Activated naive CD4-positive, alpha-beta T cell treated with anti-CD3 and anti-CD28 coated beads, Interleukin-2, amount 10 ng/mL, durations not matched to agents 7 days and 5 days (primary cell): ENCODE measurements at regions not wholly inside any gene's neighbourhood (a gene's known extent, or its start where the extent isn't known, plus 50 kb on each side); places are given as distances from the start of the nearest gene placed in this dataset.
"Not testable (repeated sequence)": the region's sequence is repeated elsewhere in the genome, so short reads cannot be mapped to it uniquely, and the experiment has no call there.

Experiments
- CTCF ChIA-PET: fragments of 350-600 bp; sonication (Branson Sonifier 250); formaldehyde crosslinking; loops from one replicate; lab custom pipeline; 2021; ENCODE audit warnings: antibody characterized with exemption; lab: Charles Lee
- DNase-seq: peaks from one replicate; pipeline ENCODE4 v3.0.0-alpha.2; 2020
- H3K27ac Mint-ChIP-seq: one replicate; pipeline ENCODE4 v1.8.0; 2021; ENCODE audit warnings: mild to moderate bottlenecking, moderate library complexity, mixed read lengths
- H3K27me3 Mint-ChIP-seq: one replicate; pipeline ENCODE4 v1.8.0; 2021; ENCODE audit warnings: mild to moderate bottlenecking, mixed read lengths
- H3K36me3 Mint-ChIP-seq: one replicate; pipeline ENCODE4 v1.8.0; 2021; ENCODE audit warnings: mixed read lengths
- H3K4me1 Mint-ChIP-seq: one replicate; pipeline ENCODE4 v1.8.0; 2021; ENCODE audit warnings: mixed read lengths
- H3K4me3 Mint-ChIP-seq: one replicate; pipeline ENCODE4 v1.8.0; 2021; ENCODE audit warnings: mild to moderate bottlenecking, moderate library complexity, mixed read lengths
- H3K9me3 Mint-ChIP-seq: one replicate; pipeline ENCODE4 v1.8.0; 2021; ENCODE audit warnings: mixed read lengths

DNA sequence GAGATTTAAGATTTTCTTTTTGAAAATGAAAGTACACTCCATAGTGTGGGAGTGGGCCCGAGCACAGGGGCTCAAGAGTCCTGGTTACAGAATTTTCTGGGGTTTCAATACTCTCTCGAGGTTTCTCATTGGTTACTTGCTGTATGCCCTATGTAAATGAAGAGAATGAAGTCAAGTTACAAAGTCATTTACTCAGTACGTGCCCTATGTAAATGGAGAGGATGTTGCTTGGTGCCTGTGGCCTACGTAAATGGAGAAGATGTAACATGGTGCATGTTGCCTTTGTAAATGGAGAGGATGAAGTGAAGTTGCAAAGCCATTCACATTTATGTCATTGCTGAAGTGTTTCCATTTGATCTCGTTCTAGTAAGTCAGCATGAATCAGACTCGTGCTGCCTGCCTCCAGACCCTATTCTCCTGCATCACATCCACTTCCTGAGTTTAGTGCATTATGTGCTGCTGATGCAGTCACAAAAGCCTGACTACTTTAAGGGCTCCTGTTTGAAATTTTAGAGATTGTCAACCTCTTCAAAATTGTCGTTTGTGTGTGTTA, 302.0 kb downstream of the ZBBX start:
- Mint-ChIP-seq H3K4me1 (no peaks in the 10 kb centered on the region), H3K27ac (no peak overlapping the region), H3K36me3 (no peaks in the 10 kb centered on the region), H3K4me3 (no peak overlapping the region), H3K9me3 (no peaks in the 10 kb centered on the region), H3K27me3 (no peaks in the 10 kb centered on the region)
- CTCF ChIA-PET: no interaction called here
- no peak for DNase-seq

DNA sequence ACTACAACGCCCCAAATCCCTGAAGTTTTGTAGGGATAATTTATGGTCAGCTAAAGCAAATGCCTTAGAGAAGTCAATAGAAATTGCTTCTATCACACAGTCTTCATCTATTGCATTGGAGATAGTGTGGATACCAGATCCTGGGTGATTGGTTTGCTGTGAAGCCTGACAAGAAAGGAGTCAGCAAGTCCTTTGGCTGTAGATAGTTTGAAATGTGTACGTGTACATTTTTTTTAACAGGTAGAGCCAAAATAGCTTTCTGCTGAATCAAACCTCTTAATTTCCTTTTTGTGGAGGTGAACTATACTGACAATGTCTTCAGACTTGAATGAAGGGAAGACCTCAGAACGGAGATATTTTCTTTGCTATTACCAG, 312.3 kb downstream of the ZBBX start:
- Mint-ChIP-seq H3K9me3 (peaks cover 4% of the 10 kb centered on the region), H3K36me3 (no peaks in the 10 kb centered on the region), H3K4me3 (no peak overlapping the region), H3K27ac (no peak overlapping the region), H3K27me3 (no peaks in the 10 kb centered on the region), H3K4me1 (no peaks in the 10 kb centered on the region)
- no peak for DNase-seq
- CTCF ChIA-PET: no interaction called here

DNA sequence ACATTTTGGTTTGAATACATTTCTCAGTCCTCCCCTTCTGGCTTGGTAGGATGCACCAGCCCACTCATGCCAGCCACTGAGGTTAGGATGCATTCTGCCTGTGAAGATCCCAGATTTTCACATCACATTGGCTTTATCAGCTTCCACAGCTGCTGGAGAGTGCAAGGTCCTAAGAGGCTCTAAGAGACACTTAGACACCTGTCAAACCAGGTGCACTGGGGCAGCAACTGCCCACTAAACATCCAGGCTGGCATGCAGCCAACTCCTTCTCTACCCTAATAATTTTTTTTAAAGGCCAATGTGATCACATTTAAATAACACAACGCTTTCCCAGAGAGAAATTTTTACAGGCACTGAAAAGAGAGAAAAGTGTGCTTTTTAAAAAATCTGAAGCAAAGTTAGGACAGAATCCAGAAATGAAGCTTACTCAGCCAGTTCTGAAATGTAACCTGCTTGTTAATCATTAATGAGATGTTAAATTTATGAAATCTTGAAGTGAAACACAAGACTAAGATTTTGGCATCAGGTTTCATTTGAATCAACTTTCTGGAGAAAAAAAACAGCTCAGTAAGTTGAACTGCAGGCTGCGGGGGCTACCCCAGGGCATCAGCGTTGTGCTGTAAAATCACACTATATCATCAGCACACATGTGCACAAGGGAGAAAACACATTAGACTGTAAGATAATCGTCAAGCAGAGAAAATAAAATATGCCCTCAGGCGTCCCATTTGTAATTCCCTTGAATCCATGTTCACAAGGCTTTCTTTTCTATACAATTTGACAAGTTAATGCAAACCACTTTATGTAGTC, 312.9 kb downstream of the ZBBX start:
- Mint-ChIP-seq H3K36me3 (no peaks in the 10 kb centered on the region), H3K9me3 (peaks cover 2% of the 10 kb centered on the region), H3K27me3 (no peaks in the 10 kb centered on the region), H3K4me3 (no peak overlapping the region), H3K27ac (no peak overlapping the region), H3K4me1 (no peaks in the 10 kb centered on the region)
- no peak for DNase-seq
- CTCF ChIA-PET: no interaction called here

DNA sequence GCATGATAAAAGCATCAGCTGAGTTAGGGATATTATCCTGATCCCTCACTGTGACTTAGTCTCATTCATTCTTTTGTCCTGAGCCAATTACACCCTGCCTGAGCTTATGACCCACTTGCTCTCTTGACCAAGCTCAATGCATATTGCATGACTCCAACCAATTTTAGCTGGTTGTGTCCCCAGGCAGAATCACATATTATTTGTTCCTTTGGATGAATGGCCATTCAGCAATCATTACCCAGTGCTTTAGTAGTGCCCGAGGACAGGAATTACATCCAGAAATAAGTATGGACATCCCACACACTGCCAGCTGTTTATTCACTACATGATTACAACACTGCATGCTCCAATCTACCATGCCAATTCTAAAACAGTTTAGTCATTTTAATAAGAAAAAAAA, 322.5 kb downstream of the ZBBX start:
- DNase-seq: no peak
- no peak overlapping the region for H3K27ac Mint-ChIP-seq
- H3K4me3 Mint-ChIP-seq: no peak overlapping the region
- H3K27me3 Mint-ChIP-seq: no peaks in the 10 kb centered on the region
- H3K4me1 Mint-ChIP-seq: no peaks in the 10 kb centered on the region
- H3K9me3 Mint-ChIP-seq: peaks cover 11% of the 10 kb centered on the region
- no peaks in the 10 kb centered on the region for H3K36me3 Mint-ChIP-seq
- CTCF ChIA-PET: no interaction called here

DNA sequence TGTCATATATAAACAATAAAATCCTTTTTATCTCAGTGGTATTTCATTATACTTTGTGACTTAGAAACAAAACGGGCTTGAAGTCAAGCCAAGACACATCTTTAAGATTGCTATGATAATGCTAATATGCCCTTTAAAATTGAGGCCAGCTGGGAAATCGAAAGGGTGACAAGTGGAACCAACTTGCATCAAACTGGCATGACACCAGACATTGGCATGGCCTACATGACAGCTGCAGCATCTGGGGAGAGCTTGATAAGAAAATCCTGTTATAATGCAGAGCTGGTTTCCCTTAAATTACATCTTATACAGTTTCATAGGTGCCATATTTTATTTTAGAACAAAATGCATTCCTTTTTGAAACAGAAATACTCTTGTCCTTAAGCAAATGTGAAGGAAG, 325.2 kb downstream of the ZBBX start:
- Mint-ChIP-seq H3K36me3 (no peaks in the 10 kb centered on the region), H3K27me3 (no peaks in the 10 kb centered on the region), H3K9me3 (peaks cover 11% of the 10 kb centered on the region), H3K27ac (no peak overlapping the region), H3K4me3 (no peak overlapping the region), H3K4me1 (no peaks in the 10 kb centered on the region)
- CTCF ChIA-PET: no interaction called here
- DNase-seq: no peak

DNA sequence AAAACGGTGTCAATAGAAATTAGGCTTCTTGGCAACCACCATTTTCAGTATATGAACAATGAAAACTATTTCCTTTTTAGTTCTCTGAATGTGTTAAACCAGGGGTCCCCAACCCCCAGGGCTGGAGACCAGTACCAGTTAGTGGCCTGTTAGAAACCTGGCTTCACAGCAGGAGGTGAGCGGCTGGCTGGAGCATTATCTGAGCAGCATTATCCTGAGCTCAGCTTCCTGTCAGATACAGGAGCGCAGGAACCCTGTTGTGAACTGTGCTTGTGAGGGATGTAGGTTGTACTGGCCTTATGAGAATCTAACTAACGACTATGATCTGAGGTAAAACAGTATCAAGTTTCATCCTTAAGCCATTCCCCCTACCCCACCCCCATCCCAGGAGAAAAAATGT, 328.7 kb downstream of the ZBBX start:
- Mint-ChIP-seq H3K4me1 (no peaks in the 10 kb centered on the region), H3K27me3 (no peaks in the 10 kb centered on the region), H3K4me3 (no peak overlapping the region), H3K27ac (no peak overlapping the region), H3K9me3 (peaks cover 3% of the 10 kb centered on the region), H3K36me3 (no peaks in the 10 kb centered on the region)
- CTCF ChIA-PET: no interaction called here
- no peak for DNase-seq

DNA sequence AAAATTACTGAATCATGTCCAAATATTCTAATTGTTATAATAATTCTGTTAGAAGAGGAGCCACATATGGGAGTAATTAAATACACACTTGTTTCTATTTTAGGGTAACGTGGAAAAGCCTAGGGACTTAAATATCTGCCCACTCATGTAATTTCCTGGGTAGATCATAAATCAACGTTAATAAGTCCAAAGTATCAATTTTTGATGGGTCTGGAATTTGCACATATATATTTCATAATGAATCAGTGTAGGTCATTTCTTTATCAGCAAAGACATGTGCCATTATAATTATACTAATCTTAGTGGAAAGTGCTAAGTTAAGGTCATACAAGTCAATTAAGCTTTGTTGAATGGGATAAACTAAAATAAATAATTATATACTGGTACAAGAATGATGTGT, 346.2 kb downstream of the ZBBX start:
- Mint-ChIP-seq H3K27ac (no peak overlapping the region), H3K4me3 (no peak overlapping the region), H3K9me3 (no peaks in the 10 kb centered on the region), H3K36me3 (no peaks in the 10 kb centered on the region), H3K27me3 (no peaks in the 10 kb centered on the region), H3K4me1 (no peaks in the 10 kb centered on the region)
- no peak for DNase-seq
- CTCF ChIA-PET: no interaction called here

DNA sequence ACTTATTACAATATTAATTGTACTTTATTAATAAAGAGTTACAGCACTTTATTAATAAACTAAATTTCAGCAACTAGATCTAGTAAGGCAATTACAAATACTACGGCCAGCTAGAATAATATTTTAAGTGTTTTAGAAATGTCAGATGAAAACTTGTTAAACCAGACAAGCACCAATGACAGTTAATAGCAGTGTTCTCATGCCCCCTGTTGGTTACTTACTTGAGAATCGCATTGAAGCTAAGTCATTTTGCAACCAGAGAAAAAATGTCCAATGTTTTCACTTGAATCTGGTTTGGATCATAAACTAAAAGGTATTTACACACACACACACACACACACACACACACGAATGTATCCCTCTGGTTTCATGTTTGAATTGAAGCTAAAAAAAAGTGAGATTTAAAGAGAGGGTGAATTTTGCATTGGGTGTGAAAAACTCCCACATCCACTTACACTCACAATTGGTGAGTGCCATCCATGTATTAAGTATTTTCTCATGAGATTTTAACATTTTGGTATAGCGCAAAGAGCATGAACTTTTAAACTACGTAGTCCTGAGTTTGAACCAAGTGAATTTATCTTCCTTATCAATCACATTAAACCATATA, 347.7 kb downstream of the ZBBX start:
- H3K4me1 Mint-ChIP-seq: no peaks in the 10 kb centered on the region
- H3K36me3 Mint-ChIP-seq: no peaks in the 10 kb centered on the region
- CTCF ChIA-PET: no interaction called here
- H3K9me3 Mint-ChIP-seq: no peaks in the 10 kb centered on the region
- H3K27ac Mint-ChIP-seq: no peak overlapping the region
- no peaks in the 10 kb centered on the region for H3K27me3 Mint-ChIP-seq
- no peak for DNase-seq
- H3K4me3 Mint-ChIP-seq: no peak overlapping the region

DNA sequence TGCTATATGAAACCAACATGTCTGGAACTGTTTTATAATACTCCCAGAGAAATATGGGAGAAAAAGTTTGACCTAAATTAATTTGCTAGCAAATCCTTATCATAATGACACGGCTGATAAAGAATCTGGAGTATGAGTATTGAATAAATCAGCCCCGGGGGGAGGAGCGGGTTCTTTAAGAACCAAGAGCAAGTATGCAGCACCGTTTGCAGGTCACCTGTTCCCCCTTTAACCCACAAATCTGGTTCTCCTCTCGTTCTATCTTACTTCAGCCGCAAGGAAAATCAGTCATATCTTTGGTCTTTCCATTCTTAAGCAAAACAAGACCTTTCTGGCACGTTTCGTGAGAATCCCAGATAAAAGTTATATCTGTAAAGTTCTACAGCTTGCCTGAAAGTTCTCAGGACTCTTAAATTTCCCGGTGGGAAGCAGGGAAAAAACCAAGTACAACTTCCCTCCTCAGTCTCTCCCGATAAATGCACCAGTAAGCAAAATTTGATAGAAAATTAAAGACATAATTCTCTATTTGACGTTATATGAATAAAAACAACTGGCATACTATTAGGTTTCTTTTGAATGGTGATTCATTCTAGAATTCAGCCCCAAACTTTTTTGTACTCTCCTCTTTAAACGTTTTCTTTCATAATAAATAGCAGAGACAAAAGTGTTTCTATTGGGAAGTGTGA, 348.6 kb downstream of the ZBBX start:
- no peaks in the 10 kb centered on the region for H3K27me3 Mint-ChIP-seq
- no peak overlapping the region for H3K4me3 Mint-ChIP-seq
- no peaks in the 10 kb centered on the region for H3K4me1 Mint-ChIP-seq
- H3K27ac Mint-ChIP-seq: no peak overlapping the region
- CTCF ChIA-PET: no interaction called here
- DNase-seq: no peak
- H3K9me3 Mint-ChIP-seq: no peaks in the 10 kb centered on the region
- no peaks in the 10 kb centered on the region for H3K36me3 Mint-ChIP-seq

DNA sequence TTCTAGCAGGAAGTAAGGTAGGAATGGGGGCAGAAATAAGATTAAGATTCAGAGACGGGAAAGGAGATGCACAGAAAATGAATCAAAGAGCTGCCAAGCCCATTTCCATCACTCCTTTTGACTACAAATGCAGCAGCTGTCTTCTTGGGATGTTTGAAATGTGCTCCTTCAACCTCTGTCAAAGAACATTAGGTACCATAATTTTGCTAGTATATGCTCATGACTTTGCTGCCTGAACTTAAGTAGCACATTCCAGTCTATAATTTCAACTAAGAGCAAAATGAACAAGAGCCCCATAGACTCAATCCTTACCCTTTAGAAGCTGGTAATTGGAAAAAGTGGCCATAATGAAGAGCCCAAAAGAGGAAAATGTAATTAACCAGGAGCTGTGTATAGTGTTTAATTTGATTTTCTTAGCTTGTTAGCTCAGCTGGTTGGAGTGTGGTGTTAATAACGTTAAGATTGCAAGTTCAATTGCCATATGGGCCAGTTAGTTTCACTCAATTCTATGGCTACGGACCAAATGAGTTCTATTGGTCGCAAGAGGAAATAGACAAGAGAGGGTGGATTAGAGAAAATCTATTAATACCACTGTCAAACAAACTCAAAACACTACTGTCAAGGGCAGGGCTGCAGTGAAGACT, 349.9 kb downstream of the ZBBX start:
- no peak for DNase-seq
- no peak overlapping the region for H3K4me3 Mint-ChIP-seq
- H3K9me3 Mint-ChIP-seq: no peaks in the 10 kb centered on the region
- H3K27ac Mint-ChIP-seq: no peak overlapping the region
- no peaks in the 10 kb centered on the region for H3K27me3 Mint-ChIP-seq
- CTCF ChIA-PET: no interaction called here
- no peaks in the 10 kb centered on the region for H3K4me1 Mint-ChIP-seq
- no peaks in the 10 kb centered on the region for H3K36me3 Mint-ChIP-seq

DNA sequence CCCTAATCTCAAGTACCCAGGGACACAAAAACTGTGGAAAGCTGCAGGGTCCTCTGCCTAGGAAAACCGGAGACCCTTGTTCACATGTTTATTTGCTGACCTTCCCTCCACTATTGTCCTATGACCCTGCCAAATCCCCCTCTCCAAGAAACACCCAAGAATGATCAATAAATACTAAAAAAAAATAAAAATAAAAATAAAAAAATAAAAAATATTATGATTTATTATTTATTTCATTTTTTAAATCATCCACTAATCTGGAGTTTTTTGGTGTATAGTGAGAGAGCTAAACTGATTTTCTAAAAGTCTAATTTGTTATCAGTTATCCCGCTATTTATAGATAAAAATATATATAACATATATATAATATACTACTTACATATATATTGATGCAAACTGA, 360.6 kb downstream of the ZBBX start:
- H3K4me3 Mint-ChIP-seq, DNase-seq, H3K27me3 Mint-ChIP-seq, H3K9me3 Mint-ChIP-seq, H3K4me1 Mint-ChIP-seq, H3K36me3 Mint-ChIP-seq, H3K27ac Mint-ChIP-seq, CTCF ChIA-PET: not testable (repeated sequence)

DNA sequence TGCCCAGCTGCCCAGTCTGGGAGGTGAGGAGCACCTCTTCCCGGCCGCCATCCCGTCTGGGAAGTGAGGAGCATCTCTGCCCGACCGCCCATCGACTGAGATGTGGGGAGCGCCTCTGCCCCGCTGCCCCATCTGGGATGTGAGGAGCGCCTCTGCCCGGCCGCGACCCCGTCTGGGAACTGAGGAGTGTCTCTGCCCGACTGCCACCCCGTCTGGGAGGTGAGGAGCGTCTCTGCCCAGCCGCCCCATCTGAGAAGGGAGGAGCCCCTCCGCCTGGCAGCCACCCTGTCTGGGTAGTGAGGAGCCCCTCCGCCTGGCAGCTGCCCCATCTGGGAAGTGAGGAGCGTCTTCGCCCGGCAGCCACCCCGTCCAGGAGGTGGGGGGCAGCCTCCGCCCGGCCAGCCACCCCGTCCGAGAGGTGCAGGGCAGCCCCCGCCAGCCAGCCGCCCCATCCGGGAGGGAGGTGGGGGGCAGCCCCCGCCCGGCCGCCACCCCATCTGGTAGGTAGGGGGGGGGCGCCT, 361.4 kb downstream of the ZBBX start:
- CTCF ChIA-PET, H3K27me3 Mint-ChIP-seq, H3K36me3 Mint-ChIP-seq, DNase-seq, H3K4me1 Mint-ChIP-seq, H3K27ac Mint-ChIP-seq, H3K4me3 Mint-ChIP-seq, H3K9me3 Mint-ChIP-seq: not testable (repeated sequence)

DNA sequence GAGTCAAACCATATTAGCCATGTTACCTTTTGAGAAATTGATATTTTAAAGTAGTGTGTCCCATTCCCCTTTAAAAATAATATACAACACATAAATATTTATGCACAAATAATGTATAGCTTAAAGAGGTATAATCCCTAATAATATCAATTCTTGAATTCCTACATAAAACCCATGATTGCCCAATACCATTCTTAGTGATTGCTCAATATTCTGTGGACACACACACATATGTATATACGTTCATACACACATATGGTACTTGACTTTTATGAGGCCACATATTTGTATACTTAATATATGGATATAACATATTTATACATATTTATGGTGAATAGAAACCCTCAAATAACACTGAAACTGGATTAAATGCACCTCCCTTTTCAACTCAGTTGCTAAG, 367.4 kb downstream of the ZBBX start:
- no peaks in the 10 kb centered on the region for H3K36me3 Mint-ChIP-seq
- H3K27ac Mint-ChIP-seq: no peak overlapping the region
- no peak for DNase-seq
- no peak overlapping the region for H3K4me3 Mint-ChIP-seq
- H3K4me1 Mint-ChIP-seq: no peaks in the 10 kb centered on the region
- H3K27me3 Mint-ChIP-seq: no peaks in the 10 kb centered on the region
- CTCF ChIA-PET: interaction anchor here (0.8 kb wide), 1 partner anchor 9 kb away, joined by 3 read pairs; no protein-coding TSS in a partner anchor
- peaks cover 9% of the 10 kb centered on the region for H3K9me3 Mint-ChIP-seq

DNA sequence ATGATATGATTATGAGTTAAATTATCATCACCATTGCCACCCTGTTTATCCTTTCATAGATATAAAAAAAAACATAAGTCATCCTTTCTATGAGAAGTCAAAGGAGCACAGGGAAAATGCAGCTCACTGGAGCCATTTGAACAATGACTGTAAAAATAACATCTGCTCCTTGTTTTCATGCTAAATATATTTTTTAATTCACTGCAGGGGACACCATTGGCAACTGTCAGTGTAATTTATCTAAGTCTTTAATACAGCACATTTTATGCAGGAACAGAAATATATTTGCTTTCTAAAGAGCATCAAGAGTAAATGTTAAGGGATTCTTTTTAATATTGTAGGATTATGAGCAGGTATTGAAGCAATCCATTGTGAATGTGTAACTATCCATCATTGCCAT, 371.3 kb downstream of the ZBBX start:
- H3K27me3 Mint-ChIP-seq: no peaks in the 10 kb centered on the region
- no peaks in the 10 kb centered on the region for H3K36me3 Mint-ChIP-seq
- H3K4me3 Mint-ChIP-seq: no peak overlapping the region
- H3K4me1 Mint-ChIP-seq: no peaks in the 10 kb centered on the region
- CTCF ChIA-PET: no interaction called here
- H3K9me3 Mint-ChIP-seq: peaks cover 9% of the 10 kb centered on the region
- no peak overlapping the region for H3K27ac Mint-ChIP-seq
- no peak for DNase-seq
